Lung (tissue), 11 donors: ENCODE measurements at regions not wholly inside any gene's neighbourhood (a gene's known extent, or its start where the extent isn't known, plus 50 kb on each side); places are given as distances from the start of the nearest gene placed in this dataset.

Experiments
- ATAC-seq: fragments of 200-7000 bp; cut with Tn5 transposase; one replicate; pipeline ENCODE4 v1.9.1; 2020; ENCODE audit warnings: moderate number of reproducible peaks; ENCODE audit not compliant: insufficient read depth, low FRiP score
- DNase-seq, 3 donors: peaks; one replicate each; pipeline ENCODE4 v3.0.0-alpha.2; 2013 to 2017
- H3K27ac ChIP-seq, 2 donors: one replicate each; pipeline ENCODE4 v1.5.1; 2013; ENCODE audit warnings: mild to moderate bottlenecking in 2 of 2, moderate library complexity in 2 of 2, control low read depth in 1 of 2, inconsistent platforms in 1 of 2, low read depth in 1 of 2, low read length in 1 of 2
- H3K27me3 ChIP-seq, 3 donors: one replicate each; pipeline ENCODE4 v1.5.1; 2013; ENCODE audit warnings: low read length in 2 of 3; ENCODE audit not compliant: control insufficient read depth in 3 of 3, insufficient read depth in 3 of 3
- H3K36me3 ChIP-seq, 4 donors: one replicate each; pipeline ENCODE4 v1.5.1; 2013; ENCODE audit warnings: low read length in 4 of 4, mild to moderate bottlenecking in 1 of 4, moderate library complexity in 1 of 4; ENCODE audit not compliant: control insufficient read depth in 4 of 4, insufficient read depth in 4 of 4
- H3K4me1 ChIP-seq, 5 donors: one replicate each; pipeline ENCODE4 v1.5.1; 2013; ENCODE audit warnings: low read length in 5 of 5, mild to moderate bottlenecking in 2 of 5, moderate library complexity in 1 of 5; ENCODE audit not compliant: control insufficient read depth in 5 of 5, insufficient read depth in 5 of 5
- H3K4me3 ChIP-seq: one replicate; pipeline ENCODE4 v1.5.1; 2013; ENCODE audit warnings: mild to moderate bottlenecking, control low read depth, moderate library complexity
- H3K9ac ChIP-seq, 2 donors: one replicate each; pipeline ENCODE4 v1.5.1; 2013; ENCODE audit warnings: low read length in 2 of 2, control low read depth in 1 of 2; ENCODE audit not compliant: insufficient read depth in 1 of 2
- H3K9me3 ChIP-seq, 4 donors: one replicate each; pipeline ENCODE4 v1.5.1; 2013; ENCODE audit warnings: low read length in 3 of 4, mild to moderate bottlenecking in 1 of 4, moderate library complexity in 1 of 4; ENCODE audit not compliant: control insufficient read depth in 4 of 4, insufficient read depth in 3 of 4
- CTCF ChIP-seq: IDR thresholded peaks from 2 replicates; pipeline ENCODE4 v1.5.1; 2012; ENCODE audit warnings: mild to moderate bottlenecking; ENCODE audit errors: control extremely low read depth, extremely low read depth
- WGBS, 2 donors: extraction: QIAGEN DNeasy Blood & Tissue Kit; methylation state at CpG; one replicate each; pipeline ENCODE4 v1.1.7; 2013; 5-methylcytosine and 5-hydroxymethylcytosine counted together
- donor health status: control.
- donor health status: control.
- donor health status: Bipolar disorder and iron deficiency.
- donor health status: healthy.
- donor health status: DM: yes; HTN: yes; CAD: no.

GRCh38 chr18:40272630-40273231 is 1682.3 kb upstream of the PIK3C3 start:
- no peaks in the 10 kb centered on the region for H3K36me3 ChIP-seq
- H3K27ac ChIP-seq, result no peak overlapping the region
- no peak for TF ChIP-seq CTCF
- H3K4me3 ChIP-seq, result no peak overlapping the region
- ATAC-seq, result no peak
- no peaks in the 10 kb centered on the region for H3K9me3 ChIP-seq
- peaks cover 0 to 4% (median 0%) of the 10 kb centered on the region in 5 donors for H3K4me1 ChIP-seq
- no peak overlapping the region for H3K9ac ChIP-seq
- no peaks in the 10 kb centered on the region for H3K27me3 ChIP-seq
- WGBS, 2 donors, result 68 to 85% methylated on average over 4 of the region's 4 CpGs
- DNase-seq, result no peak

DNA sequence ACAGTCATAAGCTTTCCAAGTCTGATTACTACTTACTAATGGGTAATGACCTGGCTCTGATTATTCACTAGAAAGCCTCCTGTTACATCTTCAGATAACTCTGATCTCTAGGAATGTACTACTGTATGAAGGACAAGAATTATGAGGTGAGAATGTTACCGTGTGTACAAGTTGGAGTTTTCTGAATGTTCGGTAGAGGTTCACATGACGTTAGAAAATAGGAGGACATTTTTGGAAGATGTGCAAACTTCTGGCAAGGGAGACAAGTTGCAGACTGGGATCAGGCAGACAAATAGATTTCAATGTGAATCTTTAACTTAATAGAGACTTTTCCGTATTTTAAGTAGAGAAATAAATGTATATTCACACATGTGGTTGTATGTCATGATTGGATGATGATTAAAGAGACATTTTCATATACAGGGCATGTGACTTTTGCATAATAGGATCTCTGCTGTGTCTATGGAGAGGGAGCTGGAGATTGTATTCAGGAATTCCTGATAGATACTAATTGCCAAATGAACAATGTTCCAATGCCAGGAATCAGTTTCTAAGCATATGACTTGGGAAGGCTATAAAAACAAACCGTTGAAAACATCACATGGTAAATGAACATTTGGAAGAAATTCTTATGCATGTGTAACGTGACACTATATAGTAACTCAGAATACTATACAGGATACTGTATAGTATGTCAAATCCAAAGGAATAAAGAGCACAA is 1695.8 kb upstream of the PIK3C3 start:
- Histone ChIP-seq H3K4me3 (no peak overlapping the region), H3K4me1 (peaks cover 0 to 18% (median 0%) of the 10 kb centered on the region in 5 donors), H3K27me3 (no peaks in the 10 kb centered on the region), H3K27ac (no peak overlapping the region), H3K9me3 (peaks cover 0 to 4% (median under 1%) of the 10 kb centered on the region in 4 donors), H3K36me3 (no peaks in the 10 kb centered on the region), H3K9ac (no peak overlapping the region)
- ATAC-seq (no peak), DNase-seq (peak; percentile 12 to 78 (median 73))
- WGBS, 2 donors, result 66 to 80% methylated on average over 6 of the region's 6 CpGs
- no peak for TF ChIP-seq CTCF

- ATAC-seq, result no peak
- DNase-seq, result peak; percentile 73 to 98 (median 98)
- H3K9ac ChIP-seq, result no peak overlapping the region
- peaks cover 0 to 18% (median 0%) of the 10 kb centered on the region in 5 donors for H3K4me1 ChIP-seq
- WGBS, 2 donors, result 54 to 68% methylated on average over 2 of the region's 2 CpGs
- no peak for TF ChIP-seq CTCF
- no peak overlapping the region for H3K4me3 ChIP-seq
- H3K27me3 ChIP-seq, result no peaks in the 10 kb centered on the region
- H3K36me3 ChIP-seq, result no peaks in the 10 kb centered on the region
- H3K9me3 ChIP-seq, result peaks cover 0 to 4% (median under 1%) of the 10 kb centered on the region in 4 donors
- H3K27ac ChIP-seq, result no peak overlapping the region
Observed at GRCh38 chr18:40258311-40258710, 1696.7 kb upstream of the PIK3C3 start.
